ENCODE measurements at regions not wholly inside any gene's neighbourhood (a gene's known extent, or its start where the extent isn't known, plus 50 kb on each side); places are given as distances from the start of the nearest gene placed in this dataset.

DNA sequence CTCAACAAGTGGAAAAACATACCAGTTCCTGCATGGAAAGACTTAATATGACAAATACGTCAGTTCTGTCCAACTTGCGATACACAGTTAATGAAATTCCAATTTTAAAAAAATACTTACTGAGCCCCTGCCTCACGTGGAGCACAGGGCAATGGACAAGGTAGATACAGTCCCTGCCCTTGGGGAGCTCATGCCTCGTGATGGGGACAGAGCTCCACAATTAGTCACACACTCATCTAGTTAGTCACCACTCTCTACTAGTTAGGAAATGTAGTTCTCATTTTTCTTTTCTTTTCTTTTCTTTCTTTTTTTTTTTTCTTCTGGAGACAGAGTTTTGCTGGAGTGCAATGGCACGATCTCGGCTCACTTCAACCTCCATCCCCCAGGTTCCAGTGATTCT lies 74.7 kb upstream of the CDH5 start:
- TF ChIP-seq, protein P1, sequence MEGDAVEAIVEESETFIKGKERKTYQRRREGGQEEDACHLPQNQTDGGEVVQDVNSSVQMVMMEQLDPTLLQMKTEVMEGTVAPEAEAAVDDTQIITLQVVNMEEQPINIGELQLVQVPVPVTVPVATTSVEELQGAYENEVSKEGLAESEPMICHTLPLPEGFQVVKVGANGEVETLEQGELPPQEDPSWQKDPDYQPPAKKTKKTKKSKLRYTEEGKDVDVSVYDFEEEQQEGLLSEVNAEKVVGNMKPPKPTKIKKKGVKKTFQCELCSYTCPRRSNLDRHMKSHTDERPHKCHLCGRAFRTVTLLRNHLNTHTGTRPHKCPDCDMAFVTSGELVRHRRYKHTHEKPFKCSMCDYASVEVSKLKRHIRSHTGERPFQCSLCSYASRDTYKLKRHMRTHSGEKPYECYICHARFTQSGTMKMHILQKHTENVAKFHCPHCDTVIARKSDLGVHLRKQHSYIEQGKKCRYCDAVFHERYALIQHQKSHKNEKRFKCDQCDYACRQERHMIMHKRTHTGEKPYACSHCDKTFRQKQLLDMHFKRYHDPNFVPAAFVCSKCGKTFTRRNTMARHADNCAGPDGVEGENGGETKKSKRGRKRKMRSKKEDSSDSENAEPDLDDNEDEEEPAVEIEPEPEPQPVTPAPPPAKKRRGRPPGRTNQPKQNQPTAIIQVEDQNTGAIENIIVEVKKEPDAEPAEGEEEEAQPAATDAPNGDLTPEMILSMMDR (IDR thresholded peaks at IDR 0.05) = no peak
- TF ChIP-seq POLR2A (IDR thresholded peaks at IDR 0.05) = no peak
